DMS 273 (cell line): ENCODE measurements at regions not wholly inside any gene's neighbourhood (a gene's known extent, or its start where the extent isn't known, plus 50 kb on each side); places are given as distances from the start of the nearest gene placed in this dataset.

ENCODE experiments used
- DNase-seq: peaks from one replicate; lab custom pipeline; 2025; ENCODE audit not compliant: unreplicated experiment; lab: John Stamatoyannopoulos, UW

DNA sequence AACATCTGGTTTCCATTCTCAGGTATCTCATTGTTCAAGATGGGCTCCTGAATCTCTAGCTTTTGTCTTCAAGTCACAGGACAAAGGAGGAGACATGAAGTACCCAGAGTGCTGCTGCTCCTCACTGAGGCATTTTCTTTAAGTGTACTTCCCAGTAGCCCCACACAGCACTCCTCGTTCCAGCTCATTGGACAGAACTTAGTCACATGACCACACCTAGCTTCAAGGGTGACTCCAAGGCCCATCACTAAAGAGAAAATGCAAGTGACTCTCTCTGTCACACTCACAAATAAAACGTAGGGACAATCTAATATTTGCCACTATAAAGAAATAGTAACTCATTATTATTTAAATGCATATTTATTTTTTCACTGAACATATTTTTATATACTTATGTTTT is 58.3 kb upstream of the NEUROD6 start:
- peak; percentile 11 for DNase-seq

DNA sequence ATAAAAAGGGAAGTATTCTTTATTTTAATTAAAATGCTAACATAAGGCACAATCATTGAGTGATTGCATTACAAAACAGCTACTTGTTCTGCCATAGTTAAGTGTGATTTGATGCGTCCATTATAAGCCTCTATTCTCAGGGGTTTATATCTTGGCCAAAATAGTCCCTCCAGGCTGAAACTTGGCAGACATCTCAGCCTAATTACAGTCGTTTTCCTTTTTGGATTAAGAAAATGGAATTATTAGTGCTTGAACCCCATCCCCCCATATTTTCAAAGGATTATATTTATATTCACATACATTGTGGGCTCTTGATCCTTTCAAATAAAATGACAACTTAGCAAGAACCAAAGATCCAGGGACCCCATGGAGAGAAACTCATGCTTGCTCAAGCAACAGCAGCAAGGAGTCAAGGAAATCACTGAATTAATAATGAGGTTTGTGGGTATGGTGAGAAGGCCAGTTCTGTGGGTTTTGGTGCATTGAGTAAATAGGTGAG is 66.7 kb upstream of the NEUROD6 start:
- no peak for DNase-seq

DNA sequence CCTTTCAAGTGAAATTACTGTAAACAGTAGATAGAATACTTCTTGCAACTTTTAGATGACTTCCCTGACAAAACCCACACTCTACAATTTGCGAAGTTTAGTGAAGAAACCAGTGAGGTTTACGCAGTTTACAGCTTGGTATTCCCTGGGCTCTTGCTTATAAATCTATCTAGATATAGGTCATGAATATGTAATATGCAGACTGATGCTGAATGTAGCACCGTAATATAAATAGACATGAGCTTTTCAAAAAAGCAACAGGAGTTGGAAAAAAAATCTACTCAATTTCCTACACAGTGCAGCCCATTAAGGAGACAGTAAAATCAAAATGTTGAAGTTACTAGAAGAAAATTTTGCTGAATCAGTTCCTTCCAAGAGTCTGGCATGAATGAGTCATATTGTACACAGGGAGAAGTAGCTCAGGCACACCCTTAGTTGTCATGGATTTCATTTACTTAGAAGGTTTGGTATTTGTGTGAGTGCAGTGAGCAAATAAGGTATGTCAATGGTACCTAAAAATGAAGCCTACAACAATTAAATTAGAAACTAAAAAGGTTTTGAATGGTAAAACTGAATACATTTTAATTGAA is 67.7 kb upstream of the NEUROD6 start:
- no peak for DNase-seq

DNA sequence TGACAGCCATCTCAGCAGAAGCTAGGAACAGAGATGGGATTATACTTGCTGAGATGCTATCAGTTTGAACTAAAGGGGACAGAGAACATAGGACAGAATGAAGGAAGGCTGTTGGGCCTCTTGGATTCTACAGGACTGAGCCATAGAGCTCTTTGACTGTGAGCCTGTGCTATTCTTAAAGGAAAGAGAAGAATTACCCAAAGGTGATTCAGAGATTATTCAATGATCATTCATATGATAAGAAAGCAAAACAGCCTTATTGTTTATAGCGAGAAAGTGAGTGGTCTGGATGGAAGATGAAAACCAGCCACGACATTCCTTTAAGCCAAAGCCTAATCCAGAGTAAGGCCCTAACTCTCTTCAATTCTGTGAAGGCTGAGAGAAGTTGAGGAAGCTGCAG is 69.7 kb upstream of the NEUROD6 start:
- DNase-seq: no peak

DNA sequence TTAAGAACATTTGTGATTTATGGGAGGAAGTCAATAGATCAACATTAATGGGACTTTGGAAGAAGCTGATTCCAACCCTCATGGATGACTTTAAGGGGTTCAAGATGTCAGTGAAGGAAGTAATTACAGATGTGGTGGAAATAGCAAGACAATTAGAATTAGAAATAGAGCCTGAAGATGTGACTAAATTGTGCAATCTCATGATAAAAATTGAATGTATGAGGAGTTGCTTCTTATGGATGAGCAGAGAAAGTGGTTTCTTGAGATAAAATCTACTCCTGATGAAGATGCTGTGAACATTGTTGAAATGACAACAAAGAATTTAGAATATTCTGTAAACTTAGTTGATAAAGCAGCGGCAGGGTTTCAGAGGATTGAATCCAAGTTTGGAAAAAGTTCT is 70.9 kb upstream of the NEUROD6 start:
- DNase-seq: no peak

DNA sequence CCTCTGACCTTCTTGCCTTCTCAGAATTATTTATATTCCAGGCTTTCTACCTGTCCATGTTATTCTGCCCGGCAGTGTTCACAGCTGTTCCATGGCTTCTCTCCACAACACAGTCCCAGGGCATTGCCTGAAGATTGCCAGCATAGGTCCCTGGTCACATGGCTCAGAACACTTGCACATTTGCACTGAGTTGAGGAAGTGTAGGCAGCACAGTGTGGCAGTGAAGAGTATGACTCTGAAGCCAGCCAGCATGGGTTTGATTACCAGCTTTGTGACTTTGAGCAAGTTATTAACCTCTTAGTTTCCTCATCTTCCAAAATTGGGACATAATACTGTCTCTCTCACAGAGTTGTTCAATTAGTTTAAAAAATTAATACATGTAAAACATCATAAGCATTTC is 73.2 kb upstream of the NEUROD6 start:
- no peak for DNase-seq

DNA sequence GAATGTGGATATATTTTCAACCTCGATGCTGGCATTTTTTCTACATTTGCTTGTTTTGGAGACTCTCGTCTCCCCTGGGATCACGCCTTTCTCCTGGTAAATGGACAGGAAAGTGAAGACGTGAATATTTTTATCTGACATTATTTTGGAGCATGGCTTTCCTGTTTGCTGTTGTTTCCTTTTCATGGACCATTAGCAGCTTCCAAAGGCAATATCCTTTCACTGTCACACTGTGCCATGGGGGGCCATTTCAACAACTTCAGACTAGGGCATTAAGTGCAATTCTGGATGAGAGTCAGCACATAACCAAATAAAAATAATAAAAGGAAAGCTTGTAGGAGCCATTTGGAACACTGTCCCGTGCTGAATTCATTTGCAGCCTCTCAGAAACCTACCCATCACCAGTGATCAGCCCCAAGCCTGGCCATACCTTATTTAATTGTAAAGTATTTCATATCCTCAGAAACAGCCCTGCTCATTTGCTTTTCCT is 75.9 kb upstream of the NEUROD6 start:
- no peak for DNase-seq

DNA sequence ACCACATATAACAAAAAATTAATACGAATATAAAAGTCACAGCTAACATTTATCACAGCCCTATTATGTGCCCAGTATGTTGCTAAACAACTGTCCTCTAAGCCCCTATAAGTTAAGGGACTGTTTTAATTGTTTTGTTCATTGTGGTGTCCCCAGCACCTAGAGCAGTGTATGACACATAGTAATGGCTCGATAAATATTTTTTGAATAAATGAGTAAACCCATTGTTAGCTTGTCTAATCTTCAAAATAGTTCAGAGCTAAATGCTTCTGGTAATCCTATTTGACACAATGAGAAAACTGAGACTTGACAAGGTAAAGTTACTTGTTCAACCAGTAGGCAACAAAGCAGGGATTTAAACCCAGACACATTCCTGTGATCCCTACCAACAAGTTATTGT is 78.4 kb upstream of the NEUROD6 start:
- no peak for DNase-seq

DNA sequence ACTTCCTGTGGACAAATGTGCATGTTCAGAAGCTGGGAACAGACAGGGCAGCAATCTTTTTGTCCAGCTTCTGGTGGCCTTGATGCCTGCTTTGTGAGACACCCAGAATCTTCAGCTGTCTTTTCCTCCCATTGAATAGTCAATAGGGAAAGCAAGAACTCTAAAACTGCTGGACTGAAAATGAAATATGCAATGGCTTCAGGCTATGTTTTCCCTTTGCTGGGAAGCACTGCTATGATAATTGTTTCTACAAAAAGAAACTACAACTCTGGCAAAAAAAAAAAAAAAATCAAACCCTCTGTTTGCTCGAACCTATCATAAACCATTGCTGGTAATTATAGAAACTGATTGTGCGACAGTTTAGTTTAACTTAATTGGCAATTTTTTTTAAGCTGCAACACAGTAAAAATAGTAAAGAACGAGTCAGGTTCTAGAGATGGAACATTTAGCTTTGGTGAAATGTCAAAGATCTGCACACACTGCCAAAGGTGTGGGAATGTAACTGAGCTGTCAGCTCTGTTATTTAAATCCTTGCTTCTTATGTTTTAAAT is 79.1 kb upstream of the NEUROD6 start:
- no peak for DNase-seq

DNA sequence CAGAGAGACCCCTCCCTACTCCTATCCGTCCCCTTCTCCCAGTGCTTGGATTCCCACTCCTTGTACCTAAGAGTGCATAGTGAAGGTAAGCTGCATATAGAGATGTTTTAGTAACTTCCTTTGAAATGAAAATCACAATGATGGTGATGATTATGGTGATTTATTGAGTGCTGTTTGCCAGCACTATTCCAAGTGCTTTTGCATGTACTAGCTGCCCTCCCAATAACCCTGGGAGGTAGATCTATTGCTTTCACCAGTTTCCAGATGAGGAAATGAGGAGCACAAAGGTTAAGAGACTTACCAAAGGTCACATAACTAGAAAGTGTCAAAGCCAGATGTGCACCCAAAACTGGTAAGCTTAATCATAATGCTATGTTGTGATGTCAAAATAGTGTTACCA is 80.4 kb upstream of the NEUROD6 start:
- DNase-seq: no peak

DNA sequence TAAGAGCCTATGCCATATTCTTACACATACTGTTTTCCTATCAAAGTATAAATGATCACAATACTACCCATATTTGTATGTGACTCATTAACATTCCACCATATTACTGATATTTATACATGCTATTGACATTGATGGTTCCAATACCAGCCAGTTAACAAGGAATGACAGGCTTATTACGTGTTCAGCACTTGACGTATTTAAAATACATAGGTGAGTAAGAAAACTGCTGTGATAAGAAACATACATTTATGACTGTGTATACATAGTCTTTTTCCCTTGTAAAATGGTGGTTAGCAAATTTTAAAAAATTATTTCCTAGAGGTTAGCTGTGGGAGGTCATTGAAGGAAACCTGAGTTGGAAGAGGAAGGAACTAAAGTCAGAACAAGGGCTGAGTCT is 81.1 kb upstream of the NEUROD6 start:
- DNase-seq: no peak

DNA sequence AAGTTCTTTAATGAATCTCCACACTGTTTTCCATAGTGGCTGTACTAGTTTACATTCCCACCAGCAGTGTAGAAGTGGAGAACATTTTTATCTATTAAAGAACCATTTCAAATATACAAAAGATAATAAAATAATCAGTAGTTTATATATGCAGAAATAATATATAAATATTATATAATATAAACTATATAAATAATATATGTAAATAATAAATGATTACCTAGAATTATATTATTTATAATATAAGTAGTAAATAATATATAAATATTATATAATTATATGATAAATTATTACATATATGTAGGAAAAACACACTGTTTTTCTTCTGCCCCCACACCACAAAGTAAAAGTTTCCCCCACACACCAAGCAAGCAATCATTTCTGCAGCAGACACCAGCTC is 83.5 kb upstream of the NEUROD6 start:
- DNase-seq: no peak

DNA sequence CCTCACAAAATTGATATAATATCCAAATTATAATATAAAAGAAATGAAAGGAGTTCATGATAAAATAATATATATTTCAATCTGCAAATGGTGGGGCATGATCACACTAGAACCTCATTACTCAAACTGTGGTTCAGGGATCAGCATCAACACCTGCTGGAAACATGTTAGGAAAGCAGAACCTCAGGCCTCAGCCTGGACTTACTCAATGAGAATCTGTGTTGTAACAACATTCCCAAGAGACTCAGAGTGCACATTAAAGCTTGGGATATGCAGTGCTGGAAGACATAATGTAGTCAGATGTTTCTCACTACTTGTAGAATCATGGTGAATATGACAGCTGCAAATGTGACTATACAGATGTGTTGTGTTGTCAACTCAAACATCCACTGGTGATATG is 81.7 kb upstream of the ITPRID1 start:
- peak; percentile 19 for DNase-seq

DNA sequence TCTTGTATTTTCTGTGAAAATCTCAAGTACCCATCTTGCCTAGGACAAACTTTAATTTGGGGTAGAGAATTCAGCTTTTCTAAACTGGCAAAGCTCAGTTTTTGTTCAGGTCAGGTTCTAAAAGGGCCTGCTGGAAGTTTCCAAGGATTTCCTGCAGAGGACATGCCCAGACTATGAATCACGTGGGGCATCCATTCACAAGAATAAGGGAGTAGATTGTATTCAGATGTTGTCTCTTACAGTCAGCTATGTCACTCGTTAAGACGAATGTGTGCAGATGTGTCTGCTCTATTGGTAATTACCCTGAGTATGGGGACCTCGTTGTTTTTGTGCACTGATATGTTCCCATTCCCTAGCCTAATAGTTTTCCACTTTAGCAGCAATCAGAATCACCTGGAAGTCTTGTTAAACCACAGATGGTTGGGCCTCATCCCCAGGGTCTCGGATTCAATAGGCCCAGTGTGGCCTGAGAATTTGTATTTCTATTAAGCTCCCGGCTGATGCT is 81.0 kb upstream of the ITPRID1 start:
- no peak for DNase-seq

DNA sequence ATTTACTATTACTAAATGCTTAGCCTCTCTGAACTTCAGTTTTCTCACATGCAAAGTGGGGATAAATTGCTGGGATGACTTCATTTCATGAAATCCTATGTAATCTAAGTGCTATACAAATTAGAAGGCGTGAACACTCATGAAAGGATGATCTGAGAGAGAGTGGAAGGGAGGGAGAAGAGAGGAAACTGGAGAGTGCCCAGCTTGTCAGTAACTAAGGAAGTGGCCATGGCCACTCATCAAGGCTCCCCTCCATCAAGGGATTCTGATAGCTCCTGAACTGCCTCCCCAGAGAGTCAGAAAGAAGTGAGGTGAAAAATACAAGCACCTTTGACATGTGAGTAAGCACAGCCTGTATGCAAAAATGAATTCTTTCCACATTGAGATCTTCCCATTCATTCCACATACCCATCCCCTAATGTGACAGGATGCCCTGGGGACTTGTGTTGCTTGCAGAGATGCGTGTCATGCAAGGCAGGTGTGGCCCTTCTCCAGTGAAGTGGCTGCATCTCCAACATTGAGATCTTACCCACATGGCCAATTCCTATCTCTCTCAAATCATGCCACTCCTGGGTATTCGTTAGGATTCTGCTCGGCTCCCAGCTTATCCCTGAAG is 76.5 kb upstream of the ITPRID1 start:
- DNase-seq: no peak

DNA sequence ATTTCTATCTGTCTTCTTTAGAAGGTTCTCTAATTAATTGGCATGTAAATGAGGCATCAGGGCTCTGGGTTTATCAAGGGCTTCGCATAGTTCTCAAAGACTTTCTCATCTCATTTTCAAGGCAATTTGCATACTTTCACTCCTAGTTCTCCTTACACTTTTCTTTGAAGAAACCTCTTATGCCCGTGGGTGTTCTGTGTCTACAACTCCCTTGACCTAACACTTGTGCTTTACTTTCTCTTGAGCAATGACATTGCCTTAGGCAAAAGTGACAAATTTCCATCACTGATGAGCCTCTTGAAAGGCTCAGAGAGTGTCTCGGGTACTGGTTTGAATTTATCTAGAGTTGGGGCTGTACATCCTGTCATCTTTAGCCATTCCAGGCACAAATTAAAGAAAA is 74.7 kb upstream of the ITPRID1 start:
- no peak for DNase-seq

DNA sequence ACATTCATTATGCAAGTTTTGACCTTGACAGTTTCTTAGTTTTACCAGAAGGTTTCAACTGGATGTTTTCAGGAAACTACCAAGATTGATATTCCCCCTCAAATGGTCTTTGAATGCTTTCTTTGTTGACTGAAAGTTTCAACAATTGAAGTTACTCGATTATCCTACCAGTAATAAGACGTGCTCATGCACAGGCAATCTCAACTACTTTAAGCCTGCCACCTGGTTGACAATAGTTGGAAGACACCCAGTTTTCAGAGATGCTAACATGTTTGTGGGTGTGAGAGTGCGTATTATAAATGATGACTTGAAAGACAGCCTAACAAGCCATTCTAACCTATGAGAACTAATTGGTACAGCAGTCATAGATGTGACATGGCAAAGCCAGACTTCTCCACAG is 73.4 kb upstream of the ITPRID1 start:
- no peak for DNase-seq

DNA sequence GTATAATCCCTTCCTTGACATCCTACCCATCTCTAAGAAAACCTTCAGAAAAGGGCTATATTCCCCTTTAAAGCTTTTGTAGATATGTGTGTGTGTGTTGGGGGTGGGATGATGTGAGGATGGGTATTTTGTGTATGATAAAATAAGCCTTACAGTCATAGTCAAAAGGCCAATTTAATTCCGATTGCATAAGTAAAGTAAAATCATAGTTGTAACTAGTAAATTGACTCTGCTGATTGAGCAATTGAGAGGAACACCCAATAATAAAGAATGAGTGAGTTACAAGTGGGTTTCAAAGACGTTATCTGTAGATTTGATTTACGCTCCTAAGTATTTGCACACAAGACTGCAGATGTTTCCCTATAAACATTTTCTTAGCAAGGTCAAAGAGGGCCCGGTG is 71.3 kb upstream of the ITPRID1 start:
- no peak for DNase-seq

DNA sequence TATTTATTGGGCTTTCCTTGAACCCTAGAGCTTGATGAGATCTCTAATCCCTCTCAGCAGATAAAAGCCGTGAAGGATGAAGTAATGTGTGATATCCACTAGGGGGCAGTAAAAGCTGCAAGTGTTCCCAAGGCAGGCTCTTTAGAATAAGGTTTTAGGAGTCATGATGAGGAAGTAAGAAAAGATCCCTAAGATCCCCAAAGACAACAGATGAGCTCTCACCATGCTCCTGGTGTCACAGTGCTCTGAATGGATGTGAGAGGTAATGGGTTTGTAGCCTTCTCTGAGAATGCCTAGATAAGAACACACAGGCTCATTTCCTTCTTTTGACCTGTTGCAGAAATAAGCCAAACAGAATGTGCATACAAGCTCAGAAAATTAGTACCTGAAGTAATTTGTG is 70.4 kb upstream of the ITPRID1 start:
- peak; percentile 89 for DNase-seq

DNA sequence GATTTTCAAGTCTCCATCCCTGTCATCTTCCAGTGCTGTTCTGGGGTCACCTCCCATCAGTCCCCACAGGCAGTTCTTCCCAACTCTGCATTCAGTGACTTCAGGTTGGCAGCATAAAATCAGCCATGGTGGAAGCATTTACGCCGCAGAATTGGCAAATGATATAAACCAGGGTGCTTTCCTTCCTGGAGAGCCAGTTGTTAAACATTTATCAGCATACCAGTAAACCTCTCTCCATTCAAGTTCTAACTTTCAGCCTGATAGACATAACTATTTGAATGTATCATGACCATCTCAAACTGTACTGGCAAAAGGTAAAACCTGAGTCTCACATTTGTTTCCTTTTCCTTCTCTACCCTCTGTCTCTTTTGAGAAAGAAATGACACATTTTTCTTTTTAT is 69.7 kb upstream of the ITPRID1 start:
- DNase-seq: no peak

DNA sequence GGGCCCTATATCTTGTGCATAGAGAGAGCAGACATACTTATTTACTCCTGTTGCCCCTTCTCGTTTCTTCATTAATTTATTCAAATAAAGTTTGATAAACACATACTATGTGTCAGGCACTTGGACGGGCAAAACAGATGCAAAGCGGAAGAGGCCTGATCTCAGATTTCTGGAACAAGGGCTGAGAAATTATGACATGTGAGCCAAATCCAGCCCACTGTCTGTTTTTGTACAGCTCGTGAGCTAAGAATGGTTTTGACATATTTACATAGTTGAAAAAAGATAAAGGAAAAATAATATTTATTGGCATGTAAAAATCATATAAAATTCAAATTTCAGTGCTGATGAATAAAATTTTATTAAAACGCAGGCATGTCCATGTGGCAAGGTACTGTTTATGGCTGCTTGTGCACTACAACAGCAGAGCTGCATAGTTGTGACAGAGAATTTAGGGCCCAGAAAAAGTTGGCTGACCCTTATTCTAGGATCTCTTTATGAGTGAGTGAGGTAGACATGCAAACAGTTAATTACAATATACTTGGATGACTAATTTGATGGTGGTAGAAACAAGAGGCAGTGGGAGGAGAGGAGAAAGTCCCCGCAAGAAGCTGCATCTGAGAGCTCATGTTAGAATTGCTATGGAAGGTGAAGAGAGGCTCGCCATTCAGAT is 68.1 kb upstream of the ITPRID1 start:
- no peak for DNase-seq

DNA sequence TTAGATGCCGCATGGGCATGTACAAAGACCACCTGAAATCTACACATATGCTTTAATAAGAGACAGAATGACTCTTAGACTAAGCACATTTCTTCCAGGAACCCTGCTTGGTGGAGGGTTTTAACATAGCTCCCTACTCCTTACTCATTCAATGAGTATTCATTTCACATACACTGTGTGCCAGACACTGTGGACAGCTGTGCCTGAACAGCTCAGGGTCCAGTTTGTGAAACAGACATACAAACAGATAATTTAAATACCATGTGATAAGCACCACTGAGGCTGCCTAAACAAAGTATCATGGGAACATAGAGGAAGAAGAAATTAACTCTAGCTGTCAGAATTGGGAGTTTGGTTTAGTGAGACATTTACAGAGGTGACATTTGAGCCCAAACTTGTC is 65.2 kb upstream of the ITPRID1 start:
- no peak for DNase-seq
